GM12892 (cell line): ENCODE measurements at regions not wholly inside any gene's neighbourhood (a gene's known extent, or its start where the extent isn't known, plus 50 kb on each side); places are given as distances from the start of the nearest gene placed in this dataset.

Source experiments
- DNase-seq: peaks from one replicate; pipeline ENCODE4 v3.0.0; 2011; ENCODE audit not compliant: insufficient read length
- FAIRE-seq: peaks from 2 replicates; lab custom pipeline; 2011; peaks lifted over from hg19 to GRCh38; lab: Jason Lieb, UNC
- POLR2A ChIP-seq: IDR thresholded peaks from 2 replicates; pipeline ENCODE4 v1.6.1; 2011; ENCODE audit warnings: low read depth, low read length, control low read depth
- POLR2AphosphoS5 ChIP-seq: IDR thresholded peaks from 2 replicates; pipeline ENCODE4 v1.6.1; 2011; ENCODE audit warnings: low read depth, low read length, control low read depth
- TAF1 ChIP-seq: IDR thresholded peaks from 2 replicates; pipeline ENCODE4 v1.6.1; 2011; ENCODE audit warnings: low read depth, mild to moderate bottlenecking, control low read depth, low read length, borderline replicate concordance

DNA sequence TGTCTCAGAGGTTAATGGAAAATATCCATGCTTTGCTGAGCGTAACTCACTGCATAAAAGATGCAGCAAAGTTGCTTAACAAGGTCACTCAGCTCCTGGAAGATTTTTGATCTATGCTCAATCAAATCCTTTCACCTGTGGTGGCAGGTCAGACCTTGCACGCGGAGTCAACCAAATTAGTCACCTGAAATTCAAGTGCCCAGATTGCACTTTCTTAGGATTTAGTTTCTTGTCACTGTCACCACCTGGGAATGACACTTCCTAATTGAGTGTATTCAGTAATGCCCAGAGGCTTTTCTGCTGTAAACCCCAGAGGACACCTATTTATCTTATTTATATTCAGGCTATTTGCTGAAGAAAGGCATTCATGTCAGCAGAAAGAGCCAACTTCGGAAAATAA lies 215.8 kb upstream of the SMIM31 start:
- no peak for DNase-seq
- no peak for TF ChIP-seq POLR2AphosphoS5
- TF ChIP-seq POLR2A: no peak
- no peak for TF ChIP-seq TAF1
- FAIRE-seq: no peak

DNA sequence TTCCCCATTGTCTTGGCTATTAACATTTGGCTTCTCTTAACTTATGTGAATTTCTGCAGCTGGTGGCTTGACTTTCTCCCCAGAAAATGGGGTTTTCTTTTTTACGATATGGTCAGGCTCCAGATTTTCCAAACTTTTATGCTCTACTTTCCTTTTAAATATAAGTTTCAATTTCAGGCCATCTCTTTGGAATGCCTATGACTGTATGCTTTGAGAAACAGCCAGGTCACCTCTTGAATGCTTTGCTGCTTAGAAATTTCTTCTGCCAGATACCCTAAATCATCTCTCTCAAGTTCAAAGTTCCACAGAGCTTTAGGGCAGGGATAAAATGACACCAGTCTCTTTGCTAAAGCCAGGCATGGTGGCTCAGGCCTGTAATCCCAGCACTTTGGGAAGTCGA lies 212.9 kb upstream of the SMIM31 start:
- TF ChIP-seq TAF1: no peak
- no peak for TF ChIP-seq POLR2AphosphoS5
- TF ChIP-seq POLR2A: no peak
- FAIRE-seq: no peak
- DNase-seq: no peak

DNA sequence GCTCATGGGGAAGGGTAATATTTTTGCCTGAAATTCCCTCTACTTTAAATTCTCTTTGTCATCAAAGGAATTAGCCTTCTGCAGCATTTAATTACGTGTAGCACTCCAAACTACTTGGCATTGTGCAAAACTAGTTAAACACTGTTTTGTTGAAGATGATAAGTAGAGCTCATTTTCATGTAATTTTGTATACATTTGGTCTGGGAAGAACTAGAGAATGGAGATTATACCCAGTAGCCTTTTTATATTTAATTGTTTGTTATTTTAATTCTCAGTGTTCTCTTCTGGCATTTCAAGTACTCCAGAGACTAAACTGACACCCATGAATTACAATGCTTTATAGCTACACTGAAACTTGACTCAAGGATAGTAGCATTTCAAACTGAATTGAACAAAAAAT lies 211.5 kb upstream of the SMIM31 start:
- TF ChIP-seq POLR2AphosphoS5 (no peak), POLR2A (no peak), TAF1 (no peak)
- no peak for DNase-seq
- FAIRE-seq: no peak

DNA sequence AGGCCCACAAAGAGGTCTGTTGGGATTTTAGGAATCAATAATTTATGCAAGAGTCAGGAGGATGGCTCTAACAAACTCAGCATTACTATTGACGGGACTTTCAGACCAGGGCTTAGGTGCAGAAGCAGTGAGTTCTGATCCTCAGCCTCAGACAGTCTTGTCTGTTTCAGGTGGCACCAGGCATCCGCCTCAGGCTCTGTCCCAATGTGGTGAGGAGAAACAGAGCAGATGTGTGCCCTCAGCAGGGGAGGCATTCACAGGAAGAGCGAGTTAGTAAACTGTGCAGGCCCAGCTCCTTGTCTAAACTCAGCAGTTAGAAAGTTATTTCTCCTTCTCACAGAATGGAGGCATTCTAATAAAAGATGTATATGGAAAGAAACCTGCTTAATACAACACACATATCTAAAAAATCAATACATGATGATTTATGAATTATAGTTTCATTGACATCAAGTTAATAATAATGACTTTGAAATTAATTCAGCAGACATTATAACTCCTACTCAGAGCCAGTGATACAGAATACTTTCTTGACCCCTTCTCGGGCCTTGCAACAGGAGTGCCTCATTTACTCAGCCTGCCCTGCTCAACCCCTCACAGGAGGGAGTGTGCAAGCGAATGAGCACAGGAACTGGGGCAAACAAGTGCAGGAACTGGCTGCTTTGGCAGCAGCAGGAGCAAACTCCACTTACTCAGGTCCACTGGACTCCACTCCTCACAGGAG lies 202.8 kb upstream of the SMIM31 start:
- no peak for TF ChIP-seq TAF1
- TF ChIP-seq POLR2A: no peak
- TF ChIP-seq POLR2AphosphoS5: no peak
- DNase-seq (no peak), FAIRE-seq (no peak)

DNA sequence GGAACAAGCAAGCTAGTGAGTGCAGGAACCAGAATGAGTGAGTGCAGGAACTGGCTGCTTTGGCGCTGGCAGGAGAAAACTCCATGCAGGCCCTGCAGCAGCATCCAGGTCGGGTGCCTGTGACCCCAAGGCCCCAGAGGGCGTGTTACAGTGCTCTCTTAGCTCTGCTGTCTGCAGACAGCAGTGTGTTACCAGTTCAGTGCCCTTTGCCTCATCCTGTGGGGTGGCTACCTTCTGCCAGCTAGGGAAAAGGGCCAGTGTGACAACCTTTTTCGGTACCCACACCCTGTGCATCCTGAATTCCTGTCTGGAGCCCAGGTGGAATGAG lies 202.3 kb upstream of the SMIM31 start:
- FAIRE-seq: no peak

DNA sequence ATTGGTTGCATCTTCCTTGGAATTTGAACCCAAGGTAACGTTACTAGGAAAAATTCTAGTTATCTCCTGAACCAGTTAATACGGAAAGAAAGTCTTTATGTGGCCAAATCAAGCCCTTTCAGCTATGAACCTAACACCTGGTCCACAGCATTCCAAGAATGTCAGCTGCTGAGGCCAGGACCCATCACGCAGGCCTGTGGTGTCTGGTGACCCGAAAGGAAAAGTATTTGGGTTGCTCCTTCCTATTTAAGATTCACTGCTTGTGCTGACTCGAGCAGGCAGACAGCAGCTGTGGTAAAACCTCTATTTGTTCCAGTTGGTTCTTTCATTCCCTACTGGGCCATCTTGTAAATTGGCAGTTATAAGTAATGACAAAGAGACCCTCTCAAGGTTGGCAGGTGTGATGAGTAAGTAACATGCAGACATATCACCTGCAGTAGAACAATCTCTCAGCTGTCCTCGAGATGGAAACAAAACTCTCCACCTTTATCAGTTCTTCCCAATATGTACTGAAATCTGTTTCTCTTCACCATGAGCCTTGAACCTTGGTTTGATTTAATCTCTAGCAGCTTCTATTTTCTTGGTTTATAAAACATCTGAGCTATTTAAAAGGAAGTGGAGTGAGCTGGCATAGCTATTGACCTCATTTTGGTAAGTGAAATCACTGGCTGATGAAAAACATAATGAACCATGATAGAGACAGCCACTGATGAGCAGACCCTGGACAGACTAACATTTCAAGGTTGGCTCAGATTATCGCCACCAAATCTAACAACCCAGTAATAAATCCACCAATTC lies 182.1 kb upstream of the SMIM31 start:
- FAIRE-seq (no peak), DNase-seq (no peak)
- TF ChIP-seq POLR2A (no peak), TAF1 (no peak), POLR2AphosphoS5 (no peak)

More for the DNA sequence above, 202.3 kb upstream of the SMIM31 start:
- TF ChIP-seq POLR2AphosphoS5 (no peak), TAF1 (no peak), POLR2A (no peak)
- no peak for DNase-seq

DNA sequence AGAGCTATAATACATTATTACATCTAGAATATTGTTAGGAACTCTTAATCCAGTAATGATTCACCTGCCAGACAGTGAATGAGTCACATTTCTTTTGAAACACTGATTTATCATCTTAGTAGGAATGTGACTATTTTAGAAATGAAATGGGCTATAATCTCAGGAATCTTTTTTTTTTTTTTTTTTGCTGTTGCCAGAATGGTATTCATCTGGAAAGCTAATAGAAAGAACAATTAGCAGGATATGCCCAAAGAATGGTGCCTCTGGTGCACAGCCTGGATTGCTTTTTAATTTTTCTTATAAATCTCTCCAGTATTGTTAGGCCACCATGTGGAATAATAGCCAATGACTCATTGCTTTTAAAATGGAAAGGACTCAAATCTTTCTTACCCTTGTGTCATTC lies 181.1 kb upstream of the SMIM31 start:
- FAIRE-seq (no peak), DNase-seq (no peak)
- TF ChIP-seq POLR2A (no peak), TAF1 (no peak), POLR2AphosphoS5 (no peak)

DNA sequence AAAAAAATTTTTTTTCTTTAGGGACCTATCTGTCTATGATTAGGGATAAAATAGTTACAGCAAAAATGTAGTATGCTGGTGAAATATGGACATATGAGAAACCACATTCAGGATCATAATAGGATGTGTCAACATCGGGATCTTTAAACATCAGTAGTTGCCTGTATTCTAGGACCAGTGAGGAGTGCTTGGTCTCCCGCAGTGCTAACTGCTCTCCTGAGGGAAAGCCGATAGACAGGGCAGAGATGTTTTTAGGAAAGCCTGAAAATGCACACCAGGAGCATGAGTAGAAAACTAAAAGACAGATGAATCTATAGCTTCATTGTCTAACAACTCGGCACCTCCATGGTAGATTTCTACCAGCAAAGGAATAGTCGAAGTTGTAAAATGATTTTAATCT lies 178.1 kb upstream of the SMIM31 start:
- DNase-seq (no peak), FAIRE-seq (no peak)
- TF ChIP-seq TAF1: no peak
- TF ChIP-seq POLR2A: no peak
- no peak for TF ChIP-seq POLR2AphosphoS5

DNA sequence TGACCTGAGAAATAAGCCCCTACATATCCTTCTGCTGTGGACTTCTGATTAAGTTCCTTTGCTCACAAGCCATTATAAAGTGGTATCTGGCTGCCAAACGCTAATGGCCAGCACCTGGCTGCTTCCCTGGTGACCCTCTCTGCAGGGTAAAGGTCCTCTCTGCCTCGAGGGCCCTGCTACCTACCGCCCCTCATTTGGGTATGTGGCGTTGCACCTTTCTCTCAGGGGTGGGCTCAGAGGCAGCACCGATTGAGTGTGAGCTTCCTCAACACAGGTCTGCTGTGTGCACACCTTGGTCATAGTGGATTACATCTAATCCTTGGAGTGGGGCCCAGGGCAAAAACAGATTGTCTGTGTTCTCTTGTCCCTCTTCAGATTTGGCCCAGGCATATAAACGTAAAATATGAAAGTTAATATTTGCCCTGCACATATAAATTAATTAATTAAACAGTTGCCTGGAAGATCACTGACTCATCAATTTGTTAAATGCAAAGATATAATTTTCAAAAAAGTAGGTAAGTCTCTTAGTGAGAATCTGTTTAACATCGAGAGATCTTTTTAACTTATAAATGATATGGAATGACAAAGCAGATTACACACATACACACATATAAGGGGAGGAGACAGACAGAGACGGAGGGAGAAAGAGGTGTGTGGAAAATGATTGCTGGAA lies 174.5 kb upstream of the SMIM31 start:
- TF ChIP-seq TAF1 (no peak), POLR2A (no peak), POLR2AphosphoS5 (no peak)
- no peak for DNase-seq
- FAIRE-seq: no peak

DNA sequence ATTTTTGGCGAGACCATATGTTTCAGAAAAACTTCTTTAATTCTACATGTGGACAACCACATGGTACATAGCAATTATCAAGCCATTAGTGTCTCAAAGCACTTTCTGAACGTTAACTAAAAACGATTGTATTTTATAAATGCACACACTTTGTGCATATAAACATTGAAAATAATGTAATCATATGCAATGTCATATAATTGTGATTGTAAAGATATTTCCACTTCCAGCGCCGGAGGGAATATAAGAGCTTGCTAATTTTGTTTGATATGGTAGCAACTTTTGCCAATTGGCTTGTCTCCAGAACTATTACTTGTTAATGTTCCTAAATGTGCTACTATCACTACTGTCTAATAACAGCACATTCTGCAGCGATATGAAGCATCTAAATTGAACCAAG lies 162.3 kb upstream of the SMIM31 start:
- TF ChIP-seq TAF1 (no peak), POLR2A (no peak), POLR2AphosphoS5 (no peak)
- FAIRE-seq: no peak
- no peak for DNase-seq

DNA sequence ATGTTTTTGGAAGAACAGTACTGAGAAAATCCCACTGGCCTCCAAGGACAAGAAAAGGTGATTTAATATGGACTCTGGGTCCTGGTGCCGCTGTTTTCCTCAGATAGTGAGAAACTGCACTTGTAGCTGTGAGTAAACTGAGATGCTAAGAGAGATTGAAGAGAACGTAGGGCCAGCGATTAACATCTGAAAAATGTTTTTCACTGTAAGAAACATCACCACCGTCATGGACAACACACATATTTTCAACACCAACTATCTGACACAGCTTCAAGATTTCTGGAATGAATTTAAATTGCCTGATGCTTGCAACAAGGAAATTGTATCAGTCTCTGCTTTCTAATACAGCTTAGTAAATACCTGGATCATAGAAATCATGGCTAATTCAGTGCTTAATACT lies 158.2 kb upstream of the SMIM31 start:
- FAIRE-seq (no peak), DNase-seq (no peak)
- TF ChIP-seq POLR2AphosphoS5 (no peak), TAF1 (no peak), POLR2A (no peak)

DNA sequence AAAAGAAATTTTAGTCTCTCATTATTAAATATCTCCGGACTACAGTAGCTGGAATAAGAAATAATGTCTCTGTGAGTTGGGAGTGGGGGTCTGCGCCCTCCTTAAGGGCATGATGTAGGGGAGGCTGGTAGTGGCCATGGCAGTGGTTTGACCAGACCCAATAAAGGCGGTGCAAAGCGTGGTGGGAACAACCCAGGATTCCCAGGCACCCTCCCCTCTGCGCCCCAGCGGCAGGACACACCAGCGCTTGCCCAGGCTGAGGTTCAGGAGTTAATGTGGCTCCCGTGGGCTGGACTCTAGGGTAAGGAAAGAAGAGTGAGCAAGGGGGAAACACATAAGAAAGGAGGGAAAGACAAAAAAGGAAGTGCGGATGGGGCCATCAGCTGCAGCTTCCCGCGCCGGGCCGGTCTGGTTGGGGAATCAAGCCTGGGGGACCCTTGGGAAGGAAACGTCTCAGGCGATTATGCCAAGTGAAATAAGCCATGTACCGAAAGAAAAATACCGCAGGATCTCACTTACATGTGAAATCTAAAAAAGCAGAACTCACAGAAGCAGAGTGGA lies 157.5 kb upstream of the SMIM31 start:
- no peak for TF ChIP-seq POLR2A
- TF ChIP-seq TAF1: no peak
- TF ChIP-seq POLR2AphosphoS5: no peak
- FAIRE-seq (no peak), DNase-seq (no peak)
